GM19238 (cell line): ENCODE measurements at regions not wholly inside any gene's neighbourhood (a gene's known extent, or its start where the extent isn't known, plus 50 kb on each side); places are given as distances from the start of the nearest gene placed in this dataset.

ENCODE experiments used
- DNase-seq: peaks from one replicate; pipeline ENCODE4 v3.0.0; 2011; ENCODE audit warnings: low spot score; ENCODE audit not compliant: insufficient read length

GRCh38 chr2:172153156-172153555 lies 50.5 kb upstream of the DLX2 start:
- no peak for DNase-seq

- no peak for DNase-seq
Measured at GRCh38 chr2:172153757-172154156, 51.1 kb upstream of the DLX2 start.

- DNase-seq, result no peak
Measured at GRCh38 chr2:172155752-172156151, 53.1 kb upstream of the DLX2 start.

GRCh38 chr2:172160839-172161238 lies 58.1 kb upstream of the DLX2 start:
- DNase-seq, result no peak

GRCh38 chr2:172162225-172162733 lies 59.6 kb upstream of the DLX2 start:
- DNase-seq, result no peak

- DNase-seq, result no peak
Measured at GRCh38 chr2:172162739-172163336, 60.1 kb upstream of the DLX2 start.

- DNase-seq, result no peak
Measured at GRCh38 chr2:172168917-172169346, 66.2 kb upstream of the DLX2 start.

GRCh38 chr2:172169611-172170010 lies 66.9 kb upstream of the DLX2 start:
- no peak for DNase-seq

GRCh38 chr2:172172513-172173173 lies 69.9 kb upstream of the DLX2 start:
- DNase-seq, result peak; percentile 40

GRCh38 chr2:172173174-172173706 lies 70.5 kb upstream of the DLX2 start:
- DNase-seq, result no peak

- DNase-seq, result no peak
Measured at GRCh38 chr2:172177581-172177980, 74.9 kb upstream of the DLX2 start.

- no peak for DNase-seq
Measured at GRCh38 chr2:172177996-172178395, 75.3 kb upstream of the DLX2 start.

- DNase-seq, result no peak
Measured at GRCh38 chr2:172179045-172179701, 76.5 kb upstream of the DLX2 start.

- DNase-seq, result no peak
Measured at GRCh38 chr2:172181840-172182239, 79.1 kb upstream of the DLX2 start.

- DNase-seq, result no peak
Measured at GRCh38 chr2:172182624-172183023, 79.9 kb upstream of the DLX2 start.

- no peak for DNase-seq
Measured at GRCh38 chr2:172193331-172194089, 90.8 kb upstream of the DLX2 start.

- DNase-seq, result no peak
Measured at GRCh38 chr2:172195836-172196376, 93.2 kb upstream of the DLX2 start.

- DNase-seq, result no peak
Measured at GRCh38 chr2:172196768-172197431, 94.2 kb upstream of the DLX2 start.

- no peak for DNase-seq
Measured at GRCh38 chr2:172198361-172198760, 95.7 kb upstream of the DLX2 start.

- no peak for DNase-seq
Measured at GRCh38 chr2:172198908-172199307, 96.2 kb upstream of the DLX2 start.
